NCI-H510A treated with DMSO at 0.1 percent for 48 hours (cell line): ENCODE measurements at regions not wholly inside any gene's neighbourhood (a gene's known extent, or its start where the extent isn't known, plus 50 kb on each side); places are given as distances from the start of the nearest gene placed in this dataset.
"Not testable (repeated sequence)": the region's sequence is repeated elsewhere in the genome, so short reads cannot be mapped to it uniquely, and the experiment has no call there.

Source experiments
- DNase-seq: peaks from one replicate; lab custom pipeline; 2025; lab: John Stamatoyannopoulos, UW

- peak; percentile 23 for DNase-seq
Observed at GRCh38 chr15:39250460-39251186, 330.3 kb upstream of the THBS1 start.

DNA sequence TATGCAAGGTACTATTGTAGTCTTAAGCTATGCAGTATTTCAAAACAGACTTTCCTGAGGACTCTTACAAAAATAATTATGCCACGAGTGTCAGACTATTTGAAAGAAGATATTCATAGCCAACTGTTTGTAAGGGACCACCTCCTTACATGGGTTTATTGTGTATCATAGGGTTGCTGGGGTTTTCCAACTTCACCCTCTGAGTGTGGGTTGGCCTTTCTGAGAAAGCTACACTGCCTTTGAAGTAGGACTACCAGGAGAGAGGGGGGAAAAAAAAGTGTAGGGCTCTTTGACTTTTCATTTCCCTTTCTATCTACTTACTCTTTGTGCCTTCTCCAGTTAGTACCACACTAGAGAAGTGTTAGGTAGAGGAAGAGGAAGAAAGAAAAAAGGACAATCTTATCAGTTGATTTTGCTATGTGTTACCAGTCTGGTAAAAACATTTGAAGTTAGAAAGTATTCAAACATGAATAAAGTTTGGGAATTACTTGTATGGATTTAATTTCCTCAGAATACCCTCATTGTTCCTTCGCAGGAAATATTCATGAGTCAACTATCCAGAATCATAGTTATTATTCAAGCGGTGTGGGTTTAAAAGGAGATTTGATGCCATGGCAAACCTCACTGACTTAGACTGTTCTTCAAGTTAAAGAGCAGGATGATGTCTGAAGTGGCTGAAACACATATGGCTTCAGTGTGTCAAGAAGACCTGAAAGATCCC, 329.3 kb upstream of the THBS1 start:
- DNase-seq = no peak

DNA sequence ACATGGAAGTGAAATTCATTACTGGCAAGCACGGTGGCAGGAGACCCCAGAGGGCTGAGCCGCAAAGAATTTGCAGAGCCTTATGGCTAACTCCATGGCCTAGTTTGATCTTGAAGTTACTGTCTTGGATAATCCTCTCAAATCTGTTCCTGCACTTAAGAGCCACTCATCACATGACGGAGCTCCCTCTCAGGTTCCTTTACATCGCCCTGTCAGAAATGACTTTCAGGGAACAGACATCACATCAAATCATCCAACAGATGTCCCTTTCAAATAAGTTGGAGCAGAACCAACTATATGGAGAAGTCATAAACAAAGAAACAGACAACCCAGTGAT, 328.8 kb upstream of the THBS1 start:
- no peak for DNase-seq

- no peak for DNase-seq
Observed at GRCh38 chr15:39253552-39253951, 327.3 kb upstream of the THBS1 start.

DNA sequence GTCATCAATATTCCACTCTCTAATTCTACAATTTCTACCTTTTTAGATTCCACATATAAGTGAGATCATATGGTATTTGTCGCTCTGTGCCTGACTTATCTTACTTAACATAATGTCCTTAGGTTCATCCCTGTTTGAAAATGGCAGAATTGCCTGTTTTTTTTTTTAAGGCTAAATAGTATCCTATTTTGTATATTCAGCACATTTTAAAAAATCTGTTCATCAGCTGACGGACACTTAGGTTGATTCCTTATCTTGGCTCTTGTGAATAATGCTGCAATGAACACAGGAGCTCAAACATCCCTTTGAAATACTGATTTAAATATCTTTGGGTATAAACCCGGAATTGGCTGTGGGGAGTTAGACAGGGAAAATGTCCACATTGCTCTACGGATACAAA, 326.7 kb upstream of the THBS1 start:
- DNase-seq = no peak

- peak; percentile 57 for DNase-seq
Observed at GRCh38 chr15:39255760-39256159, 325.1 kb upstream of the THBS1 start.

DNA sequence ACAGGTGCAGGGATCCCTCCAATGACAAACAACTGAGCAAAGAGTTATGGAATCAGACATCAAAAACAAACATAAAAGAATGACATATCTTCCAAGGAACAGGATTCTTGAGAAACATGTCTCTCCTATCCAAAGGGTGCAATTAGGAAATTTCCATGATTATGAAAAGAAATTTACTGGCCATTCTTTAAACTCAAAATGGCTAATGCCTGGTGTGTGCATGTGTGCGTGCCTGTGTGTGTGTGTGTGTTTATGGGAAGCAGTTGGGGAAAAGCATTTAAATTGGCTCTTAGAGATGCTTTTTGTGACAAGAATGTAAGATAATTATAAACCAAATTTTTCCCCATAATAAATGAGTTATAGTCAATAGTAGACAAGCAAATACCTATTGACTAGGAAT, 320.5 kb upstream of the THBS1 start:
- no peak for DNase-seq

DNA sequence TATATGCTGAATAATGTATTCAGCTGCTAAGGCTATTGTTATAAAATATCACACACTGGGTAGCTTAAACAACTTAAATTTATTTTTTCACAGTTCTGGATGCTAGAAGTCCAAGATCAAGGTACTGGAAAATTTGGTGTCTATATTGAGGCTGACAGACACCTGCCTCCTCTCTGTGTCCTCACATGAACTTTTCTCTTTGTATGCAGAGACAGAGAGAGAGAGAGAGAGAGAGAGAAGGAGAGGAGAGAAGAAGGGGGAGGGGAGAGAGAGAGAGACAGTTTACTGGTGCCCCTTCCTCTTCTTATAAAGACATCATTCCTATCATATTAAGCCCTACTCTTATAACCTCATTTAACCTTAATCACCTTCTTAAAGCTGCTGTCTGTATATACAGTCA, 320.1 kb upstream of the THBS1 start:
- no peak for DNase-seq

DNA sequence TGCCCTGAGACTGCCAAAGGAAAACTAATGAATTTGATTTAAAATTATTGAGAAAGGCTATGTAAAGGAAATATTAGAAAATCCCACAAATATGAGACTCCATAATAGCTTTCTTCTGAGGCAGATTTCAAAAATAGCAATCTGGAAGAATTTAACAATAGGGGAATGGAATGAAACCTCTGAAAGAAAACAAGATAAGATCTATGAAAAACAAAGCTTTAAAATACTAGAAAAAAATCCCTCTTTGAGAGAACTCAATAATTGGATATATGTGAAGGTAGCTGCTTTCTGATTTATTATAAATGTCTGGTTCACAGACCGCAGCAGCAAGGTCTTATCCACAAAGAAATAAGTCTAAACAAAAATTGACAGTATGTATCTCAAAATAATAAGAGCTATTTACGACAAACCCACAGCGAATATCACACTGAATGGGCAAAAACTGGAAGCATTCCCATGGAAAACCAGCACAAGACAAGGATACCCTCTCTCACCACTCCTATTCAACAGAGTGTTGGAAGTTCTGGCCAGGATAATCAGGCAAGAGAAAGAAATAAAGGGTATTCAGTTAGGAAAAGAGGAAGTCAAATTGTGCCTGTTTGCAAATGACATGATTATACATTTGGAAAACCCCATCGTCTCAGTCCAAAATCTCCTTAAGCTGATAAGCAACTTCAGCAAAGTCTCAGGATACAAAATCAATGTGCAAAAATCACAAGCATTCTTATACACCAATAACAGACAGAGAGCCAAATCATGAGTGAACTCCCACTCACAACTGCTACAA, 319.3 kb upstream of the THBS1 start:
- DNase-seq = not testable (repeated sequence)

DNA sequence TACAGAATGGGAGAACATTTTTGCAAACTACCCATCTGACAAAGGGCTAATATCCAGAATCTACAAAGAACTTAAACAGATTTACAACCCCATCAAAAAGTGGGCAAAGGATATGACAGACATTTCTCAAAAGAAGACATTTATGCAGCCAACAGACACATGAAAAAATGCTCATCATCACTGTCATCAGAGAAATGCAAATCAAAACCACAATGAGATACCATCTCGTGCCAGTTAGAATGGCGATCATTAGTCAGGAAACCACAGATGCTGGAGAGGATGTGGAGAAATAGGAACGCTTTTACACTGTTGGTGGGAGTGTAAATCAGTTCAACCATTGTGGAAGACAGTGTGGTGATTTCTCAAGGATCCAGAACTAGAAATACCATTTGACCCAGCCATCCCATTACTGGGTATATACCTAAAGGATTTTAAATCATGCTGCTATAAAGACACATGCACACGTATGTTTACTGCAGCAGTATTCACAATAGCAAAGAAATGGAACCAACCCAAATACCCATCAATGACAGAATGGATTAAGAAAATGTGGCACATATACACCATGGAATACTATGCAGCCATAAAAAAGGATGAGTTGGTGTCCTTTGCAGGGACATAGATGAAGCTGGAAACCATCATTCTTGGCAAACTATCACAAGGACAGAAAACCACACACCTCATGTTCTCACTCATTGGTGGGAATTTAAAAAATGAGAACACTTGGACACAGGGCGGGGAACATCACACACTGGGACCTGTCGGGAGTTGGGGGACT, 317.7 kb upstream of the THBS1 start:
- not testable (repeated sequence) for DNase-seq

GRCh38 chr15:39265261-39265660, 315.6 kb upstream of the THBS1 start:
- DNase-seq = no peak

GRCh38 chr15:39266890-39267289, 314.0 kb upstream of the THBS1 start:
- DNase-seq = no peak

GRCh38 chr15:39267685-39268084, 313.2 kb upstream of the THBS1 start:
- no peak for DNase-seq

DNA sequence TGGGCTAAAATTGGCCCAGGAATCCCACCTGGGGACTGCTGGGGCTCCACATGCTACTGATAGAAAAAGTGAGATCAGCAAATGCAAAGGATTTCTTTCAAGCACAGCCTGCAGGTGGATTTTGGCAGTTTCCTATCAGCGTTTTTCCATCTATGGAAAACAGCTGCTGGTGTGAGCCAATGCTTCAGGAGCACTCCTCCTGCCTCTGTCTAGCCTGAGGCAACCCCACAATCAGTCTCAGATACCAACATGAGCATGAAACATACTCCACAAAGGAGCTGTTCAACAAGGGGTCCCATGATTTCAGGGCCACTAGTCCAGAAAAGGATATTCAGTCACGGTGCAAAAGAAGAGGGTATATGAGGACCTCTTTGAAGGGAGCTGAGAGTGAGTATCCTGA, 311.5 kb upstream of the THBS1 start:
- no peak for DNase-seq

GRCh38 chr15:39269821-39270220, 311.1 kb upstream of the THBS1 start:
- peak; percentile 29 for DNase-seq

- no peak for DNase-seq
Observed at GRCh38 chr15:39270221-39270855, 310.5 kb upstream of the THBS1 start.

DNA sequence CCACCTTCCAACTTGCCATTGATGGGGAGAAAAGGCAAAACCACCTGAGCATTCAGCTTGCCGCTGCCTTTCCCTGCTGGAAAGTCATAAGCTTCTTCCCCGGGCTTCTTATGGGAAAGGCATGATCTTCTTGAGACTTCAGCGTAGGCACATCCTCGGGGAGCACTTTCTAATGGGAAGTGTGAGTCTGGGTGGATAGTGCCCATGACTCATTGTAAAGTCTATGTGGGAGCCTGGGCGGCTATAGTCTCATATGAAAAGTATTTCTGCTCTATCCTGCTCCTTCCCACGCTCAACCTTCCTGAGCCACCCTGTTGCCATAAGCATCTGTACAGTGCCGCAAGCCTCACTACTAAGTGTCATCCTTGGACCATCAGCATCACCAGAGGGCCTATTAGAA, 309.9 kb upstream of the THBS1 start:
- no peak for DNase-seq

DNA sequence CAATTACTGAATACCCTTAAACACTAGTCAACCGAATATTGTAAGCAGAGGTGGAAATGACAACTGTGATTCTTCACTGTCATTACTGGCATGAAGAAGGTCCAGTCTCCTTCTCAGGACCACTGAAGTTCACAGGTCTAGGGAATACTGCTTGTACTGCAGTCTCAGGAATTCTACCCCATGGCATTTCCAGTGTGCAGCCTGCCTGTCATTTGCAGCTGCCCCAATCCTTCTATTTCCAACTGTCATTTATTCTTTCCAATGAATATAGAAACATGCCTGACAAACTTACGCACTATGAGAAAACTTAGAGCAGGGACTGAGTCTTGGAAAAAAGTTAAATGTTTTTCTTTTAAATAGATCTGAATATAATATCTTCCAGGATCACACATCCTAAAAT, 308.0 kb upstream of the THBS1 start:
- no peak for DNase-seq

- peak; percentile 59 for DNase-seq
Observed at GRCh38 chr15:39273717-39274411, 307.0 kb upstream of the THBS1 start.

- no peak for DNase-seq
Observed at GRCh38 chr15:39275066-39275465, 305.8 kb upstream of the THBS1 start.

DNA sequence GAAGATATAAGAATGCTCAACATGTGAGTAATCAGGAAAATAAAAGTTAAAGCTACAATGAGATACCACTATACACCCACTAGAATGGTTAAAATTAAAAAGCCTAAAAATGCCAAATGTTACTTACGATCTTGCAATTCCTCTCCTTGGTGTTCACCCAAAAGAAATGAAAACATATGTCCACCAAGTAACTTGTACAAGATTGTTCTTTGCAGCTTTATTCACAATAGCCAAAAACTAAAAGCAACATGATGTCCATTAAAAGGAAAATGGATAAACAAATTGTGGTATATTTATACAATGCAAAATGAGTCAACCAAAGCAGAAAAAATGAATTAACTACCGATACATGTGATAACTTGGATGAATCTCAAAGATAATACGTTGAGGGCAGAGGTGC, 301.6 kb upstream of the THBS1 start:
- DNase-seq = no peak
